ENCODE measurements at regions not wholly inside any gene's neighbourhood (a gene's known extent, or its start where the extent isn't known, plus 50 kb on each side); places are given as distances from the start of the nearest gene placed in this dataset.
A peak's percentile ranks its signal among the peaks of the same experiment; 100 is the strongest.

DNA sequence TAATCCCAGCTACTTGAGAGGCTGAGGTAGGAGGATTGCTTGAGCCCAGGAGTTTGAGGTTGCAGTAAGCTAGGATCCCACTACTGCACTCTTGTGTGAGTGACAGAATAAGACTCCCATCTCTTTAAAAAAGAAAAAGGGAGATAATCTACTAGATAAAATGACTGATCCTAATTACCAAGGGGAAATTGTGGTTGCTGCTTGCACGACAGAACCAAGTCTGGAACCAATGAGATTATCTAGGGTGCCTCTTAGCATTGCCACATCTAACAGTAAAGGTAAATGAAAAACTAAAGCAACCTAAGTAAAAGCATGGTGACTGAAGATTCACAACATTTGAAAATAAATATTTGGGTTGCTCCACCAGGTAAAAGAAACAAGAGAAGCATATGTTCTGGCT, 185.1 kb downstream of the PDHA2 start:
- SMC1A ChIA-PET (ENCODE audit: uncharacterized antibody, unreplicated experiment): interaction anchor here (0.9 kb wide), 1 partner anchor 10 kb away, joined by 4 read pairs; no protein-coding TSS in a partner anchor
- H3K9ac ChIP-seq (ENCODE audit: control insufficient read depth, insufficient read depth, low read length): no peak overlapping the region
- H3K4me1 ChIP-seq (ENCODE audit: control insufficient read depth, insufficient read depth, low read length): no peaks in the 10 kb centered on the region
- no peaks in the 10 kb centered on the region for H3K79me2 ChIP-seq (ENCODE audit: control insufficient read depth, insufficient read depth, low read length)
- H3K36me3 ChIP-seq (ENCODE audit: control insufficient read depth in 2 of 2, insufficient read depth in 2 of 2, low read length in 1 of 2): no peaks in the 10 kb centered on the region
- no TSS peak for BruUV-seq (replicated peaks)
- H3K4me3 ChIP-seq: no peak overlapping the region
- H4K20me1 ChIP-seq (ENCODE audit: control insufficient read depth, insufficient read depth): no peaks in the 10 kb centered on the region
- CTCF ChIA-PET: no interaction called here
- DNase-seq (ENCODE audit: low read depth, low spot score) (no peak), ATAC-seq (no peak), FAIRE-seq (no peak)
- H3K27ac ChIP-seq (ENCODE audit: control insufficient read depth, insufficient read depth): no peak overlapping the region
- H3K9me3 ChIP-seq (replicated peaks; ENCODE audit: control insufficient read depth, insufficient read depth, low read length): no peaks in the 10 kb centered on the region
- in situ Hi-C loops (cut with MboI) (loop anchor here (25.0 kb wide), 1 partner anchor 863 kb away; no protein-coding TSS in a partner anchor), intact Hi-C loops (cut with micrococcal nuclease; ENCODE audit: unreplicated experiment) (no loop called here)
- 0% methylated on average over 1 of the region's 1 CpG for WGBS (ENCODE audit: insufficient coverage, insufficient replicate concordance, low lambda C conversion rate, missing lambda C conversion rate)
- no peak overlapping the region for H3K4me2 ChIP-seq (ENCODE audit: control insufficient read depth, insufficient read depth)
- no peaks in the 10 kb centered on the region for H3K27me3 ChIP-seq (replicated peaks in 1 of 2; ENCODE audit: control insufficient read depth in 2 of 2, insufficient read depth in 2 of 2, low read length in 1 of 2)
- TF ChIP-seq, protein P1, sequence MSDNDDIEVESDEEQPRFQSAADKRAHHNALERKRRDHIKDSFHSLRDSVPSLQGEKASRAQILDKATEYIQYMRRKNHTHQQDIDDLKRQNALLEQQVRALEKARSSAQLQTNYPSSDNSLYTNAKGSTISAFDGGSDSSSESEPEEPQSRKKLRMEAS (IDR thresholded peaks at IDR 0.05; ENCODE audit: low read depth, low read length): no peak
- no peak for TF ChIP-seq CREM (IDR thresholded peaks at IDR 0.05; ENCODE audit: low read depth)
- TF ChIP-seq MEF2A (IDR thresholded peaks at IDR 0.05; ENCODE audit: insufficient read depth, low read depth, low read length): no peak
- POLR2A ChIA-PET: no interaction called here
- RAD21 ChIA-PET (ENCODE audit: unreplicated experiment): no interaction called here
- no peak overlapping the region for H2AFZ ChIP-seq (ENCODE audit: control insufficient read depth, low read depth, low read length)

DNA sequence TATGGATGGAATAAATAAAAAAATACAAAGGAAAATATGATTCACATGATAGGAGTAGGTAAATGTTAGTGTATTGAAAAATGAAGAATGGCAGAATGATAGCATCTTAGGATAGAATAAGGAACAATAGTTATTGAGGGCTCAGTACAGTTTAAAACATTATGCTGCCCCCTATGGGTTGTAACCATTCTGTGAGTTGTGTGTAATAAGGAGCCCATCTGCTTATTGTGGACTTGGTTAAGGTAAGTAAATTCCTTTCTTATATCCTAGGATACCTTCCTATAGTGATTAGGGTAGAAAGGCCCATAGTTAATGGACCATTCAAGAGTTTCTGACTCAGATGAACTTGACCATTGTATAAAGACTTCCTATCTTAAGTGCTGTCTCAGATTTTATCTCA, 195.8 kb downstream of the PDHA2 start:
- no peak overlapping the region for H3K4me3 ChIP-seq
- in situ Hi-C loops (cut with MboI): loop anchor here (25.0 kb wide), 1 partner anchor 873 kb away; no protein-coding TSS in a partner anchor
- BruUV-seq (replicated peaks): no TSS peak
- ATAC-seq: peak; percentile 84
- H2AFZ ChIP-seq (ENCODE audit: control insufficient read depth, low read depth, low read length): no peak overlapping the region
- CTCF ChIA-PET: interaction anchor here (1.0 to 3.4 kb wide), 6 partner anchors 9 to 869 kb away, joined by 3 to 12 read pairs (median 4); no protein-coding TSS in a partner anchor
- no peak overlapping the region for H3K9ac ChIP-seq (ENCODE audit: control insufficient read depth, insufficient read depth, low read length)
- intact Hi-C loops (cut with micrococcal nuclease; ENCODE audit: unreplicated experiment): loop anchor here (1.0 to 5.0 kb wide), 3 partner anchors 201 to 869 kb away; no protein-coding TSS in a partner anchor
- no peak for FAIRE-seq
- no peaks in the 10 kb centered on the region for H3K79me2 ChIP-seq (ENCODE audit: control insufficient read depth, insufficient read depth, low read length)
- no peaks in the 10 kb centered on the region for H3K27me3 ChIP-seq (replicated peaks in 1 of 2; ENCODE audit: control insufficient read depth in 2 of 2, insufficient read depth in 2 of 2, low read length in 1 of 2)
- peak; percentile 32; the same call in 1 of the 2 replicates for TF ChIP-seq RAD21 (IDR thresholded peaks at IDR 0.05; ENCODE audit: insufficient read depth, low read depth, low read length)
- peak; percentile 35; the same call in 1 of the 2 replicates for TF ChIP-seq SMC3 (IDR thresholded peaks at IDR 0.05; ENCODE audit: borderline replicate concordance, low read length)
- TF ChIP-seq HDAC6 (IDR thresholded peaks at IDR 0.05; ENCODE audit: unreplicated experiment): no peak
- TF ChIP-seq EP300 (IDR thresholded peaks at IDR 0.05; ENCODE audit: borderline replicate concordance in 1 of 2, control insufficient read depth in 1 of 2, low read depth in 2 of 2, low read length in 2 of 2): no peak
- TF ChIP-seq ESRRA (IDR thresholded peaks at IDR 0.05; ENCODE audit: low read length): no peak
- TF ChIP-seq ZNF384 (IDR thresholded peaks at IDR 0.05; ENCODE audit: borderline replicate concordance, low read depth, low read length): no peak
- TF ChIP-seq, protein P2, sequence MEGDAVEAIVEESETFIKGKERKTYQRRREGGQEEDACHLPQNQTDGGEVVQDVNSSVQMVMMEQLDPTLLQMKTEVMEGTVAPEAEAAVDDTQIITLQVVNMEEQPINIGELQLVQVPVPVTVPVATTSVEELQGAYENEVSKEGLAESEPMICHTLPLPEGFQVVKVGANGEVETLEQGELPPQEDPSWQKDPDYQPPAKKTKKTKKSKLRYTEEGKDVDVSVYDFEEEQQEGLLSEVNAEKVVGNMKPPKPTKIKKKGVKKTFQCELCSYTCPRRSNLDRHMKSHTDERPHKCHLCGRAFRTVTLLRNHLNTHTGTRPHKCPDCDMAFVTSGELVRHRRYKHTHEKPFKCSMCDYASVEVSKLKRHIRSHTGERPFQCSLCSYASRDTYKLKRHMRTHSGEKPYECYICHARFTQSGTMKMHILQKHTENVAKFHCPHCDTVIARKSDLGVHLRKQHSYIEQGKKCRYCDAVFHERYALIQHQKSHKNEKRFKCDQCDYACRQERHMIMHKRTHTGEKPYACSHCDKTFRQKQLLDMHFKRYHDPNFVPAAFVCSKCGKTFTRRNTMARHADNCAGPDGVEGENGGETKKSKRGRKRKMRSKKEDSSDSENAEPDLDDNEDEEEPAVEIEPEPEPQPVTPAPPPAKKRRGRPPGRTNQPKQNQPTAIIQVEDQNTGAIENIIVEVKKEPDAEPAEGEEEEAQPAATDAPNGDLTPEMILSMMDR (IDR thresholded peaks at IDR 0.05 in 2 of 3, conservative IDR thresholded peaks at IDR 0.05 in 1 of 3; ENCODE audit: control insufficient read depth in 2 of 3, extremely low read depth in 1 of 3, insufficient read depth in 1 of 3, low read depth in 3 of 3, low read length in 3 of 3): peak; percentile 22 to 52 (median 30); a peak in 3 of 6 replicates
- no peaks in the 10 kb centered on the region for H3K9me3 ChIP-seq (replicated peaks; ENCODE audit: control insufficient read depth, insufficient read depth, low read length)
- RAD21 ChIA-PET (ENCODE audit: unreplicated experiment): interaction anchor here (2.0 kb wide), 1 partner anchor 526 kb away, joined by 14 read pairs; no protein-coding TSS in a partner anchor
- POLR2A ChIA-PET: no interaction called here
- SMC1A ChIA-PET (ENCODE audit: uncharacterized antibody, unreplicated experiment): interaction anchor here (1.2 to 1.9 kb wide), 2 partner anchors 11 to 20 kb away, joined by 4 read pairs; no protein-coding TSS in a partner anchor
- DNase-seq (ENCODE audit: low read depth, low spot score): no peak
- H3K27ac ChIP-seq (ENCODE audit: control insufficient read depth, insufficient read depth): no peak overlapping the region
- no peak overlapping the region for H3K4me2 ChIP-seq (ENCODE audit: control insufficient read depth, insufficient read depth)
- H4K20me1 ChIP-seq (ENCODE audit: control insufficient read depth, insufficient read depth): no peaks in the 10 kb centered on the region
- no peaks in the 10 kb centered on the region for H3K4me1 ChIP-seq (ENCODE audit: control insufficient read depth, insufficient read depth, low read length)
- H3K36me3 ChIP-seq (ENCODE audit: control insufficient read depth in 2 of 2, insufficient read depth in 2 of 2, low read length in 1 of 2): no peaks in the 10 kb centered on the region

All from GM12878 (cell line).